Suprapubic skin (tissue), 4 donors: ENCODE measurements at regions not wholly inside any gene's neighbourhood (a gene's known extent, or its start where the extent isn't known, plus 50 kb on each side); places are given as distances from the start of the nearest gene placed in this dataset.

Experiments used
- DNase-seq, 2 donors: peaks; one replicate each; pipeline ENCODE4 v3.0.0-alpha.2; 2019; ENCODE audit warnings: low spot score in 2 of 2
- H3K27ac ChIP-seq: fragments of 200-600 bp; sonication (generic); one replicate; pipeline ENCODE4 v1.5.1; 2019
- H3K27me3 ChIP-seq: fragments of 200-600 bp; sonication (generic); one replicate; pipeline ENCODE4 v1.5.1; 2019
- H3K36me3 ChIP-seq: fragments of 200-600 bp; sonication (generic); one replicate; pipeline ENCODE4 v1.5.1; 2019
- H3K4me1 ChIP-seq: fragments of 200-600 bp; sonication (generic); one replicate; pipeline ENCODE4 v1.5.1; 2019
- H3K4me3 ChIP-seq: fragments of 200-600 bp; sonication (generic); one replicate; pipeline ENCODE4 v1.5.1; 2019; ENCODE audit warnings: mild to moderate bottlenecking
- H3K9me3 ChIP-seq: fragments of 200-600 bp; sonication (generic); one replicate; pipeline ENCODE4 v1.5.1; 2019
- CTCF ChIP-seq, 2 donors: fragments of 200-600 bp in 1 of 2; fragments of 450-650 bp in 1 of 2; sonication (generic) in 1 of 2; IDR thresholded peaks; one replicate each; pipeline ENCODE4 v1.5.1; 2016 to 2019; ENCODE audit warnings: antibody characterized with exemption in 2 of 2, mild to moderate bottlenecking in 1 of 2, moderate library complexity in 1 of 2
- EP300 ChIP-seq: sonication (generic); formaldehyde crosslinking; IDR thresholded peaks from one replicate; pipeline ENCODE4 v1.6.1; 2017; ENCODE audit warnings: antibody characterized with exemption
- POLR2A ChIP-seq, 2 donors: fragments of 450-650 bp; IDR thresholded peaks; one replicate each; pipeline ENCODE4 v1.6.1; 2017; ENCODE audit warnings: antibody characterized with exemption in 2 of 2, mild to moderate bottlenecking in 2 of 2, moderate library complexity in 2 of 2
- POLR2AphosphoS5 ChIP-seq, 3 donors: sonication (generic); formaldehyde crosslinking; IDR thresholded peaks; one replicate each; pipeline ENCODE4 v1.6.1; 2017; ENCODE audit warnings: antibody characterized with exemption in 3 of 3
- WGBS: methylation state at CpG from one replicate; pipeline ENCODE4 v1.1.5; 2018; 5-methylcytosine and 5-hydroxymethylcytosine counted together

GRCh38 chr15:69957175-69957574, 140.5 kb downstream of the TLE3 start:
- Histone ChIP-seq H3K9me3 (no peaks in the 10 kb centered on the region), H3K4me3 (no peak overlapping the region), H3K4me1 (no peaks in the 10 kb centered on the region), H3K27ac (no peak overlapping the region), H3K36me3 (no peaks in the 10 kb centered on the region), H3K27me3 (peaks cover 9% of the 10 kb centered on the region)
- TF ChIP-seq CTCF (IDR thresholded peaks at IDR 0.05): no peak
- TF ChIP-seq POLR2A (IDR thresholded peaks at IDR 0.05): no peak
- TF ChIP-seq POLR2AphosphoS5 (IDR thresholded peaks at IDR 0.05): no peak
- no peak for TF ChIP-seq EP300
- DNase-seq: no peak
- 84% methylated on average over 4 of the region's 4 CpGs for WGBS

GRCh38 chr15:69958496-69959084, 139.1 kb downstream of the TLE3 start:
- Histone ChIP-seq H3K9me3 (no peaks in the 10 kb centered on the region), H3K27me3 (peaks cover 9% of the 10 kb centered on the region), H3K27ac (no peak overlapping the region), H3K4me3 (no peak overlapping the region), H3K4me1 (no peaks in the 10 kb centered on the region), H3K36me3 (no peaks in the 10 kb centered on the region)
- no peak for DNase-seq
- no peak for TF ChIP-seq CTCF (IDR thresholded peaks at IDR 0.05)
- TF ChIP-seq EP300: no peak
- 79% methylated on average over 3 of the region's 3 CpGs for WGBS

GRCh38 chr15:69962561-69962960, 135.2 kb downstream of the TLE3 start:
- 76% methylated on average over 1 of the region's 1 CpG for WGBS
- no peak overlapping the region for H3K27ac ChIP-seq
- no peaks in the 10 kb centered on the region for H3K9me3 ChIP-seq
- DNase-seq: no peak
- no peaks in the 10 kb centered on the region for H3K36me3 ChIP-seq
- H3K27me3 ChIP-seq: no peaks in the 10 kb centered on the region
- TF ChIP-seq EP300 (no peak), CTCF (IDR thresholded peaks at IDR 0.05) (no peak), POLR2AphosphoS5 (IDR thresholded peaks at IDR 0.05) (no peak), POLR2A (IDR thresholded peaks at IDR 0.05) (no peak)
- no peak overlapping the region for H3K4me3 ChIP-seq
- H3K4me1 ChIP-seq: no peaks in the 10 kb centered on the region

GRCh38 chr15:69963385-69963784, 134.3 kb downstream of the TLE3 start:
- Histone ChIP-seq H3K4me1 (no peaks in the 10 kb centered on the region), H3K27ac (no peak overlapping the region), H3K36me3 (no peaks in the 10 kb centered on the region), H3K9me3 (no peaks in the 10 kb centered on the region), H3K27me3 (no peaks in the 10 kb centered on the region), H3K4me3 (no peak overlapping the region)
- TF ChIP-seq POLR2A (IDR thresholded peaks at IDR 0.05) (no peak), POLR2AphosphoS5 (IDR thresholded peaks at IDR 0.05) (no peak), CTCF (IDR thresholded peaks at IDR 0.05) (no peak), EP300 (no peak)
- no peak for DNase-seq

GRCh38 chr15:69971771-69972170, 125.9 kb downstream of the TLE3 start:
- Histone ChIP-seq H3K36me3 (no peaks in the 10 kb centered on the region), H3K27ac (no peak overlapping the region), H3K27me3 (peaks cover 24% of the 10 kb centered on the region), H3K4me1 (no peaks in the 10 kb centered on the region), H3K4me3 (no peak overlapping the region), H3K9me3 (no peaks in the 10 kb centered on the region)
- 88% methylated on average over 2 of the region's 2 CpGs for WGBS
- no peak for DNase-seq
- TF ChIP-seq EP300 (no peak), CTCF (IDR thresholded peaks at IDR 0.05) (no peak), POLR2AphosphoS5 (IDR thresholded peaks at IDR 0.05) (no peak), POLR2A (IDR thresholded peaks at IDR 0.05) (no peak)
